ENCODE measurements at regions not wholly inside any gene's neighbourhood (a gene's known extent, or its start where the extent isn't known, plus 50 kb on each side); places are given as distances from the start of the nearest gene placed in this dataset.

GRCh38 chr1:104459886-104460285 is 710.2 kb downstream of the AMY1C start:
- Histone ChIP-seq H3K9me3 (no peaks in the 10 kb centered on the region), H3K4me1 (ENCODE audit: insufficient read depth) (no peaks in the 10 kb centered on the region), H3K27me3 (no peaks in the 10 kb centered on the region), H3K36me3 (no peaks in the 10 kb centered on the region), H3K4me3 (no peak overlapping the region), H3K27ac (no peak overlapping the region)
- intact Hi-C loops (cut with DNase I) = no loop called here
- DNase-seq = no peak
- 58 to 69% (median 67%) methylated on average over 2 of the region's 2 CpGs for WGBS, 3 donors
- TF ChIP-seq EP300 (IDR thresholded peaks at IDR 0.05) (no peak), CTCF (IDR thresholded peaks at IDR 0.05) (no peak), POLR2A (IDR thresholded peaks at IDR 0.05) (no peak)

- H3K4me1 ChIP-seq (ENCODE audit: insufficient read depth) = no peaks in the 10 kb centered on the region
- H3K36me3 ChIP-seq = no peaks in the 10 kb centered on the region
- TF ChIP-seq EP300 (IDR thresholded peaks at IDR 0.05) = no peak
- no peak for TF ChIP-seq POLR2A (IDR thresholded peaks at IDR 0.05)
- no peak for TF ChIP-seq CTCF (IDR thresholded peaks at IDR 0.05)
- H3K9me3 ChIP-seq = no peaks in the 10 kb centered on the region
- H3K27ac ChIP-seq = no peak overlapping the region
- intact Hi-C loops (cut with DNase I) = no loop called here
- no peaks in the 10 kb centered on the region for H3K27me3 ChIP-seq
- 50 to 95% (median 94%) methylated on average over 1 of the region's 1 CpG for WGBS, 3 donors
- no peak overlapping the region for H3K4me3 ChIP-seq
- DNase-seq = no peak
Measured at GRCh38 chr1:104460880-104461279, 711.2 kb downstream of the AMY1C start.

- intact Hi-C loops (cut with DNase I) = no loop called here
- H3K4me1 ChIP-seq (ENCODE audit: insufficient read depth) = no peaks in the 10 kb centered on the region
- H3K27me3 ChIP-seq = no peaks in the 10 kb centered on the region
- no peak overlapping the region for H3K4me3 ChIP-seq
- TF ChIP-seq CTCF (IDR thresholded peaks at IDR 0.05) = no peak
- TF ChIP-seq POLR2A (IDR thresholded peaks at IDR 0.05) = no peak
- no peak for TF ChIP-seq EP300 (IDR thresholded peaks at IDR 0.05)
- 92 to 93% (median 93%) methylated on average over 12 of the region's 12 CpGs for WGBS, 3 donors
- no peak overlapping the region for H3K27ac ChIP-seq
- no peaks in the 10 kb centered on the region for H3K9me3 ChIP-seq
- no peak for DNase-seq
- no peaks in the 10 kb centered on the region for H3K36me3 ChIP-seq
Measured at GRCh38 chr1:104463126-104463697, 713.5 kb downstream of the AMY1C start.

GRCh38 chr1:104466068-104466467 is 716.4 kb downstream of the AMY1C start:
- intact Hi-C loops (cut with DNase I) = no loop called here
- Histone ChIP-seq H3K36me3 (no peaks in the 10 kb centered on the region), H3K4me1 (ENCODE audit: insufficient read depth) (no peaks in the 10 kb centered on the region), H3K9me3 (no peaks in the 10 kb centered on the region), H3K27ac (no peak overlapping the region), H3K27me3 (no peaks in the 10 kb centered on the region), H3K4me3 (no peak overlapping the region)
- WGBS, 3 donors = 90 to 93% (median 93%) methylated on average over 8 of the region's 8 CpGs
- no peak for TF ChIP-seq EP300 (IDR thresholded peaks at IDR 0.05)
- TF ChIP-seq CTCF (IDR thresholded peaks at IDR 0.05) = no peak
- no peak for TF ChIP-seq POLR2A (IDR thresholded peaks at IDR 0.05)
- DNase-seq = no peak
